Neural crest cell (in vitro differentiated cells): ENCODE measurements at regions not wholly inside any gene's neighbourhood (a gene's known extent, or its start where the extent isn't known, plus 50 kb on each side); places are given as distances from the start of the nearest gene placed in this dataset.

Source experiments
- DNase-seq: peaks from one replicate; pipeline ENCODE4 v3.0.0; 2021; ENCODE audit warnings: low read depth, mixed read lengths, low spot score
- H3K27ac Mint-ChIP-seq: one replicate; pipeline ENCODE4 v1.8.0; 2021; ENCODE audit warnings: mild to moderate bottlenecking, mixed read lengths; ENCODE audit not compliant: unreplicated experiment
- H3K27me3 Mint-ChIP-seq: 2 replicates; pipeline ENCODE4 v1.8.0; 2021; ENCODE audit warnings: low read depth, mild to moderate bottlenecking, mixed read lengths
- H3K36me3 Mint-ChIP-seq: 2 replicates; pipeline ENCODE4 v1.8.0; 2021; ENCODE audit warnings: low read depth, mild to moderate bottlenecking, mixed read lengths
- H3K4me1 Mint-ChIP-seq: 2 replicates; pipeline ENCODE4 v1.8.0; 2021; ENCODE audit warnings: mixed read lengths
- H3K4me3 Mint-ChIP-seq: one replicate; pipeline ENCODE4 v1.8.0; 2021; ENCODE audit warnings: mild to moderate bottlenecking, mixed read lengths
- H3K9me3 Mint-ChIP-seq: 2 replicates; pipeline ENCODE4 v1.8.0; 2021; ENCODE audit warnings: mixed read lengths
- CTCF ChIP-seq: fragments of 200-600 bp; sonication (generic); conservative IDR thresholded peaks from 2 replicates; pipeline ENCODE4 v1.5.0; 2021; ENCODE audit warnings: antibody characterized with exemption, mild to moderate bottlenecking

- H3K4me1 Mint-ChIP-seq = no peaks in the 10 kb centered on the region
- TF ChIP-seq CTCF = no peak
Measured at GRCh38 chrX:26328608-26329319, 112.8 kb downstream of the MAGEB5 start.

GRCh38 chrX:26309262-26309661 is 93.3 kb downstream of the MAGEB5 start:
- DNase-seq = no peak
- no peak overlapping the region for H3K4me3 Mint-ChIP-seq
- no peaks in the 10 kb centered on the region for H3K27me3 Mint-ChIP-seq
- H3K9me3 Mint-ChIP-seq = peaks cover 19% of the 10 kb centered on the region
- H3K27ac Mint-ChIP-seq = no peak overlapping the region
- peaks cover 3% of the 10 kb centered on the region for H3K4me1 Mint-ChIP-seq
- TF ChIP-seq CTCF = no peak
- H3K36me3 Mint-ChIP-seq = no peaks in the 10 kb centered on the region

More at GRCh38 chrX:26328608-26329319, 112.8 kb downstream of the MAGEB5 start:
- Mint-ChIP-seq H3K27me3 (no peaks in the 10 kb centered on the region), H3K4me3 (no peak overlapping the region), H3K27ac (no peak overlapping the region), H3K36me3 (no peaks in the 10 kb centered on the region), H3K9me3 (peaks cover 2% of the 10 kb centered on the region)
- no peak for DNase-seq

GRCh38 chrX:26295425-26295824 is 79.5 kb downstream of the MAGEB5 start:
- no peak for DNase-seq
- H3K4me1 Mint-ChIP-seq = no peaks in the 10 kb centered on the region
- H3K27me3 Mint-ChIP-seq = no peaks in the 10 kb centered on the region
- no peaks in the 10 kb centered on the region for H3K36me3 Mint-ChIP-seq
- peaks cover 3% of the 10 kb centered on the region for H3K9me3 Mint-ChIP-seq
- H3K27ac Mint-ChIP-seq = no peak overlapping the region
- TF ChIP-seq CTCF = no peak
- H3K4me3 Mint-ChIP-seq = no peak overlapping the region

- Mint-ChIP-seq H3K27me3 (no peaks in the 10 kb centered on the region), H3K4me3 (no peak overlapping the region), H3K9me3 (peaks cover 17% of the 10 kb centered on the region), H3K27ac (no peak overlapping the region), H3K36me3 (no peaks in the 10 kb centered on the region), H3K4me1 (no peaks in the 10 kb centered on the region)
- TF ChIP-seq CTCF = no peak
- no peak for DNase-seq
Measured at GRCh38 chrX:26286836-26287235, 70.9 kb downstream of the MAGEB5 start.
